Hepatocyte (in vitro differentiated cells): ENCODE measurements at regions not wholly inside any gene's neighbourhood (a gene's known extent, or its start where the extent isn't known, plus 50 kb on each side); places are given as distances from the start of the nearest gene placed in this dataset.

Source experiments
- EZH2phosphoT487 ChIP-seq: fragments of 200-600 bp; sonication (generic); IDR thresholded peaks from one replicate; pipeline ENCODE4 v1.6.1; 2018; ENCODE audit warnings: antibody characterized with exemption, mild to moderate bottlenecking, low read depth, moderate library complexity; ENCODE audit not compliant: unreplicated experiment, severe bottlenecking
- TF ChIP-seq, protein P1 (sequence below): fragments of 200-600 bp; sonication (generic); IDR thresholded peaks from 2 replicates; pipeline ENCODE4 v1.5.1; 2016; ENCODE audit warnings: antibody characterized with exemption, mild to moderate bottlenecking; ENCODE audit not compliant: poor library complexity

DNA sequence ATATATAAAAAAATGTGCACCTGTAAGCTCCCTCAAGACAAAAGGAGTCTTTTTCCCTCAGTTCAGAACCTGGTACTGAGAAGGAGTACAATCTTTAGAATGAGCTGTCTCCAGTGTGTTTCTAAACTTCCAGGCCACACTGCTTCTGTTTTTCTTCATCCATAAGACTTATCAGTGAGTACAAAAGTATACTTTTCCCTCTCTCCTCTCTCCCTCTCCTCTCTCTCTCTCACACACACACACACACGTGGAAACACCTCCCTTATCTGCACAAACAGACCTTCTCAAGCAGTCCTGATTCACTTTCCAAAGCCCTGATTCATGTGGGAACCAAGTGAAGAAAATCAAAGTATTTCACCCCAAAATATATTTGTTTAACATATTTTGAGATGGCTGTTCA, 220.7 kb upstream of the UBASH3B start:
- TF ChIP-seq, protein P1, sequence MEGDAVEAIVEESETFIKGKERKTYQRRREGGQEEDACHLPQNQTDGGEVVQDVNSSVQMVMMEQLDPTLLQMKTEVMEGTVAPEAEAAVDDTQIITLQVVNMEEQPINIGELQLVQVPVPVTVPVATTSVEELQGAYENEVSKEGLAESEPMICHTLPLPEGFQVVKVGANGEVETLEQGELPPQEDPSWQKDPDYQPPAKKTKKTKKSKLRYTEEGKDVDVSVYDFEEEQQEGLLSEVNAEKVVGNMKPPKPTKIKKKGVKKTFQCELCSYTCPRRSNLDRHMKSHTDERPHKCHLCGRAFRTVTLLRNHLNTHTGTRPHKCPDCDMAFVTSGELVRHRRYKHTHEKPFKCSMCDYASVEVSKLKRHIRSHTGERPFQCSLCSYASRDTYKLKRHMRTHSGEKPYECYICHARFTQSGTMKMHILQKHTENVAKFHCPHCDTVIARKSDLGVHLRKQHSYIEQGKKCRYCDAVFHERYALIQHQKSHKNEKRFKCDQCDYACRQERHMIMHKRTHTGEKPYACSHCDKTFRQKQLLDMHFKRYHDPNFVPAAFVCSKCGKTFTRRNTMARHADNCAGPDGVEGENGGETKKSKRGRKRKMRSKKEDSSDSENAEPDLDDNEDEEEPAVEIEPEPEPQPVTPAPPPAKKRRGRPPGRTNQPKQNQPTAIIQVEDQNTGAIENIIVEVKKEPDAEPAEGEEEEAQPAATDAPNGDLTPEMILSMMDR: no peak
- TF ChIP-seq EZH2phosphoT487: no peak
